22Rv1 (cell line): ENCODE measurements at regions not wholly inside any gene's neighbourhood (a gene's known extent, or its start where the extent isn't known, plus 50 kb on each side); places are given as distances from the start of the nearest gene placed in this dataset.

Experiments
- CTCF ChIP-seq: fragments of 450-650 bp; IDR thresholded peaks from 2 replicates; pipeline ENCODE4 v1.5.1; 2017; ENCODE audit warnings: mild to moderate bottlenecking
- ZFX ChIP-seq: fragments of 450-650 bp; IDR thresholded peaks from 2 replicates; pipeline ENCODE4 v1.6.1; 2017; ENCODE audit warnings: antibody characterized with exemption, borderline replicate concordance

- TF ChIP-seq CTCF (no peak), ZFX (no peak)
These were observed 529.5 kb downstream of the LIG4 start for GRCh38 chr13:107685876-107686275.
